ENCODE measurements at regions not wholly inside any gene's neighbourhood (a gene's known extent, or its start where the extent isn't known, plus 50 kb on each side); places are given as distances from the start of the nearest gene placed in this dataset.

GRCh38 chr5:168072665-168073064 lies 218.8 kb upstream of the WWC1 start:
- TF ChIP-seq POLR2A (IDR thresholded peaks at IDR 0.05), result no peak
- TF ChIP-seq CTCF (IDR thresholded peaks at IDR 0.05), result no peak
- DNase-seq (no peak), ATAC-seq (no peak)
- Histone ChIP-seq H3K27me3 (no peaks in the 10 kb centered on the region), H3K9me3 (no peaks in the 10 kb centered on the region), H3K36me3 (replicated peaks in 1 of 2; ENCODE audit: insufficient read depth in 1 of 2, low read depth in 2 of 2) (no peaks in the 10 kb centered on the region), H3K27ac (no peak overlapping the region), H3K4me1 (no peaks in the 10 kb centered on the region), H3K4me3 (no peak overlapping the region)
- intact Hi-C loops (cut with DNase I), result no loop called here
- WGBS, 2 donors, result 68 to 69% methylated on average over 6 of the region's 6 CpGs

GRCh38 chr5:168073311-168073710 lies 218.1 kb upstream of the WWC1 start:
- no peak for DNase-seq
- H3K27me3 ChIP-seq, result no peaks in the 10 kb centered on the region
- no peaks in the 10 kb centered on the region for H3K9me3 ChIP-seq
- H3K4me1 ChIP-seq, result no peaks in the 10 kb centered on the region
- 80 to 82% methylated on average over 5 of the region's 5 CpGs for WGBS, 2 donors
- intact Hi-C loops (cut with DNase I), result no loop called here
- ATAC-seq, result no peak
- no peak for TF ChIP-seq POLR2A (IDR thresholded peaks at IDR 0.05)
- TF ChIP-seq CTCF (IDR thresholded peaks at IDR 0.05), result no peak
- no peak overlapping the region for H3K4me3 ChIP-seq
- no peak overlapping the region for H3K27ac ChIP-seq
- no peaks in the 10 kb centered on the region for H3K36me3 ChIP-seq (replicated peaks in 1 of 2; ENCODE audit: insufficient read depth in 1 of 2, low read depth in 2 of 2)

GRCh38 chr5:168073991-168074800 lies 217.2 kb upstream of the WWC1 start:
- Histone ChIP-seq H3K27ac (no peak overlapping the region), H3K36me3 (replicated peaks in 1 of 2; ENCODE audit: insufficient read depth in 1 of 2, low read depth in 2 of 2) (no peaks in the 10 kb centered on the region), H3K9me3 (no peaks in the 10 kb centered on the region), H3K4me3 (no peak overlapping the region), H3K4me1 (no peaks in the 10 kb centered on the region), H3K27me3 (no peaks in the 10 kb centered on the region)
- TF ChIP-seq CTCF (IDR thresholded peaks at IDR 0.05) (no peak), POLR2A (IDR thresholded peaks at IDR 0.05) (no peak)
- 39 to 44% methylated on average over 9 of the region's 9 CpGs for WGBS, 2 donors
- no peak for ATAC-seq
- intact Hi-C loops (cut with DNase I), result no loop called here
- no peak for DNase-seq

GRCh38 chr5:168075387-168075786 lies 216.1 kb upstream of the WWC1 start:
- Histone ChIP-seq H3K27me3 (no peaks in the 10 kb centered on the region), H3K9me3 (no peaks in the 10 kb centered on the region), H3K4me3 (no peak overlapping the region), H3K4me1 (no peaks in the 10 kb centered on the region), H3K27ac (no peak overlapping the region), H3K36me3 (replicated peaks in 1 of 2; ENCODE audit: insufficient read depth in 1 of 2, low read depth in 2 of 2) (no peaks in the 10 kb centered on the region)
- WGBS, 2 donors, result 75% methylated on average over 3 of the region's 3 CpGs
- ATAC-seq, result no peak
- no peak for DNase-seq
- intact Hi-C loops (cut with DNase I), result no loop called here
- TF ChIP-seq CTCF (IDR thresholded peaks at IDR 0.05), result no peak
- no peak for TF ChIP-seq POLR2A (IDR thresholded peaks at IDR 0.05)

GRCh38 chr5:168076561-168076991 lies 214.9 kb upstream of the WWC1 start:
- H3K27me3 ChIP-seq, result no peaks in the 10 kb centered on the region
- ATAC-seq, result no peak
- H3K27ac ChIP-seq, result no peak overlapping the region
- no peaks in the 10 kb centered on the region for H3K4me1 ChIP-seq
- H3K36me3 ChIP-seq (replicated peaks in 1 of 2; ENCODE audit: insufficient read depth in 1 of 2, low read depth in 2 of 2), result no peaks in the 10 kb centered on the region
- no peak overlapping the region for H3K4me3 ChIP-seq
- no peaks in the 10 kb centered on the region for H3K9me3 ChIP-seq
- DNase-seq, result peak in 1 of 4 donors; percentile 22
- peak in 1 of 7 experiments; percentile 11 for TF ChIP-seq CTCF (IDR thresholded peaks at IDR 0.05)
- TF ChIP-seq POLR2A (IDR thresholded peaks at IDR 0.05), result no peak
- intact Hi-C loops (cut with DNase I), result no loop called here
- WGBS, 2 donors, result 41 to 52% methylated on average over 2 of the region's 2 CpGs
